A673 (cell line): ENCODE measurements at regions not wholly inside any gene's neighbourhood (a gene's known extent, or its start where the extent isn't known, plus 50 kb on each side); places are given as distances from the start of the nearest gene placed in this dataset.

Experiments
- BruUV-seq: library from RNA; stranded (reverse); fragments of 400-500 nt; replicated peaks from 2 replicates; lab custom pipeline; 2021; lab: Mats Ljungman, UMichigan
- CTCF ChIA-PET: fragments of 300-600 bp; sonication (Branson Sonifier 250); formaldehyde crosslinking; loops from one replicate; lab custom pipeline; 2022; ENCODE audit warnings: antibody characterized with exemption; lab: Charles Lee
- POLR2A ChIA-PET: fragments of 300-600 bp; sonication (Branson Sonifier 250); formaldehyde crosslinking; loops from one replicate; lab custom pipeline; 2022; ENCODE audit warnings: antibody characterized with exemption; ENCODE audit not compliant: low non-redundant PET; lab: Charles Lee
- DNase-seq: peaks from one replicate; pipeline ENCODE4 v3.0.0-alpha.2; 2015; ENCODE audit warnings: low spot score
- H3K27ac ChIP-seq: fragments of 200-600 bp; sonication (generic); 2 replicates; pipeline ENCODE4 v1.5.1; 2016; ENCODE audit warnings: mixed run types, low read depth, mild to moderate bottlenecking, mixed read lengths, antibody characterized with exemption, low read length; ENCODE audit not compliant: poor library complexity, severe bottlenecking
- H3K27me3 ChIP-seq: fragments of 200-600 bp; sonication (generic); replicated peaks from 2 replicates; pipeline ENCODE4 v1.6.1; 2017; ENCODE audit warnings: mixed run types, low read depth, mild to moderate bottlenecking, mixed read lengths, antibody characterized with exemption, low read length; ENCODE audit not compliant: insufficient read depth, poor library complexity
- H3K36me3 ChIP-seq: fragments of 200-600 bp; sonication (generic); 2 replicates; pipeline ENCODE4 v1.6.1; 2016; ENCODE audit warnings: mixed run types, mild to moderate bottlenecking, mixed read lengths, antibody characterized with exemption, low read length; ENCODE audit not compliant: insufficient read depth, poor library complexity, severe bottlenecking
- H3K4me1 ChIP-seq: fragments of 200-600 bp; sonication (generic); 2 replicates; pipeline ENCODE4 v1.6.1; 2017; ENCODE audit warnings: mixed run types, mild to moderate bottlenecking, mixed read lengths, antibody characterized with exemption, low read length; ENCODE audit not compliant: insufficient read depth, poor library complexity, severe bottlenecking
- H3K4me3 ChIP-seq: fragments of 200-600 bp; sonication (generic); 2 replicates; pipeline ENCODE4 v1.5.1; 2016; ENCODE audit warnings: low read depth, mixed run types, mild to moderate bottlenecking, mixed read lengths, low read length; ENCODE audit not compliant: poor library complexity, severe bottlenecking
- H3K9me3 ChIP-seq: fragments of 200-600 bp; sonication (generic); 2 replicates; pipeline ENCODE4 v1.6.1; 2016; ENCODE audit warnings: mixed run types, low read depth, mild to moderate bottlenecking, mixed read lengths, antibody characterized with exemption, low read length; ENCODE audit not compliant: poor library complexity, severe bottlenecking
- EZH2 ChIP-seq: fragments of 200-600 bp; sonication (generic); IDR thresholded peaks from 2 replicates; pipeline ENCODE4 v1.6.1; 2017; ENCODE audit warnings: borderline replicate concordance, low read depth, mild to moderate bottlenecking, mixed read lengths, antibody characterized with exemption, low read length; ENCODE audit not compliant: poor library complexity, severe bottlenecking
- intact Hi-C: fragments of 100-400 bp; cut with micrococcal nuclease; formaldehyde crosslinking; loops from one replicate; pipeline ENCODE4 v1.10.0; 2022; ENCODE audit not compliant: unreplicated experiment
- TF ChIP-seq, protein P1 (sequence below): fragments of 300-800, 200-600 bp; sonication (generic); conservative IDR thresholded peaks from 2 replicates; pipeline ENCODE4 v1.5.1; 2017; ENCODE audit warnings: low read depth, mild to moderate bottlenecking, antibody characterized with exemption, low read length, moderate library complexity, mixed read lengths

GRCh38 chr1:222894331-222894730 is 79.5 kb downstream of the DISP1 start:
- TF ChIP-seq EZH2, result no peak
- TF ChIP-seq, protein P1, sequence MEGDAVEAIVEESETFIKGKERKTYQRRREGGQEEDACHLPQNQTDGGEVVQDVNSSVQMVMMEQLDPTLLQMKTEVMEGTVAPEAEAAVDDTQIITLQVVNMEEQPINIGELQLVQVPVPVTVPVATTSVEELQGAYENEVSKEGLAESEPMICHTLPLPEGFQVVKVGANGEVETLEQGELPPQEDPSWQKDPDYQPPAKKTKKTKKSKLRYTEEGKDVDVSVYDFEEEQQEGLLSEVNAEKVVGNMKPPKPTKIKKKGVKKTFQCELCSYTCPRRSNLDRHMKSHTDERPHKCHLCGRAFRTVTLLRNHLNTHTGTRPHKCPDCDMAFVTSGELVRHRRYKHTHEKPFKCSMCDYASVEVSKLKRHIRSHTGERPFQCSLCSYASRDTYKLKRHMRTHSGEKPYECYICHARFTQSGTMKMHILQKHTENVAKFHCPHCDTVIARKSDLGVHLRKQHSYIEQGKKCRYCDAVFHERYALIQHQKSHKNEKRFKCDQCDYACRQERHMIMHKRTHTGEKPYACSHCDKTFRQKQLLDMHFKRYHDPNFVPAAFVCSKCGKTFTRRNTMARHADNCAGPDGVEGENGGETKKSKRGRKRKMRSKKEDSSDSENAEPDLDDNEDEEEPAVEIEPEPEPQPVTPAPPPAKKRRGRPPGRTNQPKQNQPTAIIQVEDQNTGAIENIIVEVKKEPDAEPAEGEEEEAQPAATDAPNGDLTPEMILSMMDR, result no peak
- CTCF ChIA-PET, result no interaction called here
- Histone ChIP-seq H3K36me3 (no peaks in the 10 kb centered on the region), H3K27ac (no peak overlapping the region), H3K9me3 (no peaks in the 10 kb centered on the region), H3K27me3 (no peaks in the 10 kb centered on the region), H3K4me1 (peaks cover 5% of the 10 kb centered on the region), H3K4me3 (no peak overlapping the region)
- DNase-seq, result no peak
- POLR2A ChIA-PET, result no interaction called here
- no TSS peak for BruUV-seq
- intact Hi-C loops, result no loop called here

DNA sequence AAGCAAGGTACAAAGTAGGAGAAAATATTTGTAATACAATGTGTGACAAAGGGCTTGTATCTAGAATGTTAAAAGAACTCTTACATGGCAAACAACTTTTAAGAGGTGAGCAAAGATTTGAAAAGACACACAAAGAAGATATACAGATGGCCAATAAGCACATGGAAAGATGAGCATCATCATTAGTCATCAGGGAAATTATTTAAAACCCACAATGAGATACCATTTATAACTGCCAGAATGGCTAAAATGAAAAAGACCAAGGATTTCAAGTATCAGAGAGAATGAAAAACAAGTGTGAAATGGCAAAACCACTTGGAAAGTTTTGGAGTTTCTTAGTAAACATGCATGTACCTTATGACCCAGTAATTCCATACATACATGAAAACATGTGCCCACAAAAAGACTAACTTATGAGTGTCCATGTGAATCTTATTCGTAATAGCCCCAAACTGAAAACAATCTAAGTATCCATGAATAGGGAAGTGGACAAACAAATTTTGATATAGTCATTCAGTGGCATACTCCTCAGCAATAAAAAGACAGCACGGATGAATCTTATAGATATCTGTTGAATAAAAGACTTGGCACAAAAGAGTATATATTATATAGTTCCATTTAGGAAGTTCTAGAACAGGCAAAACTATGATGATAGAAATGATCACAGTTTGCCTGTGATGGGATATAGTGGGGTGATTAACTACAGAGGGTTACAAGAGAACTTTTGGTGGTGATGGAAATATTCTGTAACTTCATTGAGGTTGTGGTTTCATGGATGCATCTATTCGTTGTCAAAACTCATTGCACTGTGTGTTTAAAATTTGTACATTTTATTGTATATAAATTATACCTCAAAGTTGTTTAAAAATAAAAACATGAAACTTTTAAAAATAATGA is 82.0 kb downstream of the DISP1 start:
- POLR2A ChIA-PET, result no interaction called here
- no peak for DNase-seq

GRCh38 chr1:222897527-222898190 is 82.8 kb downstream of the DISP1 start:
- TF ChIP-seq, protein P1, result no peak
- no peak for TF ChIP-seq EZH2
- no peaks in the 10 kb centered on the region for H3K27me3 ChIP-seq
- H3K4me3 ChIP-seq, result no peak overlapping the region
- intact Hi-C loops, result no loop called here
- no peaks in the 10 kb centered on the region for H3K36me3 ChIP-seq
- ChIA-PET CTCF (no interaction called here), POLR2A (no interaction called here)
- no TSS peak for BruUV-seq
- no peaks in the 10 kb centered on the region for H3K4me1 ChIP-seq
- DNase-seq, result no peak
- no peaks in the 10 kb centered on the region for H3K9me3 ChIP-seq
- no peak overlapping the region for H3K27ac ChIP-seq

More for the DNA sequence above, 82.0 kb downstream of the DISP1 start:
- CTCF ChIA-PET, result no interaction called here
- TF ChIP-seq, protein P1, result no peak
- H3K27ac ChIP-seq, result no peak overlapping the region
- H3K4me3 ChIP-seq, result no peak overlapping the region
- H3K27me3 ChIP-seq, result no peaks in the 10 kb centered on the region
- no TSS peak for BruUV-seq
- no peaks in the 10 kb centered on the region for H3K4me1 ChIP-seq
- intact Hi-C loops, result no loop called here
- H3K36me3 ChIP-seq, result no peaks in the 10 kb centered on the region
- H3K9me3 ChIP-seq, result no peaks in the 10 kb centered on the region
